ENCODE measurements at regions not wholly inside any gene's neighbourhood (a gene's known extent, or its start where the extent isn't known, plus 50 kb on each side); places are given as distances from the start of the nearest gene placed in this dataset.

- Histone ChIP-seq H2AFZ (ENCODE audit: low read length) (no peak overlapping the region), H3K23ac (ENCODE audit: insufficient read length) (no peak overlapping the region), H3K56ac (replicated peaks; ENCODE audit: insufficient read length, low read depth, low read length) (no peak overlapping the region), H3K4me1 (replicated peaks in 1 of 4; ENCODE audit: control insufficient read depth in 3 of 4, insufficient read depth in 4 of 4, low read length in 3 of 4) (no peaks in the 10 kb centered on the region), H3K4ac (replicated peaks; ENCODE audit: insufficient read length, low read depth, low read length) (no peak overlapping the region), H3K27me3 (replicated peaks in 1 of 4; ENCODE audit: control insufficient read depth in 3 of 4, extremely low read depth in 1 of 4, insufficient read depth in 3 of 4, low read length in 3 of 4) (peaks cover 0 to 1% (median 0%) of the 10 kb centered on the region in 4 experiments; a peak in 1 of 7 replicates), H2BK12ac (ENCODE audit: low read depth, low read length) (no peak overlapping the region), H3K79me1 (ENCODE audit: low read depth, low read length) (no peaks in the 10 kb centered on the region), H4K8ac (ENCODE audit: extremely low read depth, insufficient read depth, low read length) (no peak overlapping the region), H2BK120ac (replicated peaks; ENCODE audit: low read depth, low read length) (no peak overlapping the region), H3K4me2 (ENCODE audit: insufficient read depth in 1 of 2, low read depth in 2 of 2, low read length in 2 of 2) (no peak overlapping the region), H3K14ac (ENCODE audit: insufficient read length) (no peak overlapping the region), H2BK5ac (ENCODE audit: low read depth, low read length) (no peak overlapping the region), H3K9ac (replicated peaks in 1 of 4; ENCODE audit: extremely low read depth in 1 of 4, low read depth in 3 of 4, low read length in 3 of 4) (no peak overlapping the region), H3K9me3 (ENCODE audit: insufficient read depth in 2 of 2, low read depth in 1 of 2, low read length in 1 of 2) (no peaks in the 10 kb centered on the region), H3K36me3 (ENCODE audit: control insufficient read depth in 2 of 4, insufficient read depth in 4 of 4, low read length in 3 of 4) (no peaks in the 10 kb centered on the region), H3K18ac (ENCODE audit: extremely low read depth, low read length) (no peak overlapping the region), H2BK15ac (ENCODE audit: low read length) (no peak overlapping the region), H4K5ac (ENCODE audit: insufficient read length, low read depth, low read length) (no peak overlapping the region), H3K23me2 (ENCODE audit: low read depth, low read length) (no peaks in the 10 kb centered on the region), H3K4me3 (ENCODE audit: extremely low read depth in 1 of 4, insufficient read depth in 2 of 4, low read depth in 3 of 4, low read length in 4 of 4) (no peak overlapping the region), H3K27ac (ENCODE audit: low read depth, low read length) (no peak overlapping the region), H4K20me1 (replicated peaks in 1 of 2; ENCODE audit: control insufficient read depth in 1 of 2, insufficient read depth in 2 of 2, low read length in 2 of 2) (no peaks in the 10 kb centered on the region), H2BK20ac (ENCODE audit: low read length) (no peak overlapping the region), H2AK5ac (ENCODE audit: low read depth, low read length) (no peak overlapping the region), H4K91ac (replicated peaks; ENCODE audit: insufficient read length, low read length) (no peak overlapping the region), H3K79me2 (ENCODE audit: control insufficient read depth in 1 of 2, insufficient read depth in 2 of 2, low read length in 2 of 2) (no peaks in the 10 kb centered on the region)
- TF ChIP-seq RAD21 (IDR thresholded peaks at IDR 0.05 in 1 of 2, conservative IDR thresholded peaks at IDR 0.05 in 1 of 2; ENCODE audit: low read depth in 2 of 2, low read length in 2 of 2) (no peak), SP4 (IDR thresholded peaks at IDR 0.05; ENCODE audit: low read length) (no peak)
- ChIA-PET CTCF (ENCODE audit: partially characterized antibody) (no interaction called here), POLR2A (ENCODE audit: partially characterized antibody) (no interaction called here)
- FAIRE-seq (no peak), DNase-seq (ENCODE audit: low read depth in 1 of 2, low spot score in 2 of 2) (no peak)
- 89% methylated on average over 6 of the region's 6 CpGs; no CpG with 5 or more reads in 1 of the 2 experiments for whole genome bisulfite sequencing, 2 experiments (ENCODE audit: extremely low coverage in 1 of 2, insufficient coverage in 1 of 2, insufficient read length in 1 of 2, insufficient replicate concordance in 2 of 2, low coverage in 1 of 2, low lambda C conversion rate in 2 of 2, missing lambda C conversion rate in 1 of 2)
Observed at GRCh38 chr21:21731626-21732025, 733.4 kb downstream of the NCAM2 start.

Data from H1 (cell line).